Lung (tissue), 11 donors: ENCODE measurements at regions not wholly inside any gene's neighbourhood (a gene's known extent, or its start where the extent isn't known, plus 50 kb on each side); places are given as distances from the start of the nearest gene placed in this dataset.

Experiments used
- ATAC-seq: fragments of 200-7000 bp; cut with Tn5 transposase; one replicate; pipeline ENCODE4 v1.9.1; 2020; ENCODE audit warnings: moderate number of reproducible peaks; ENCODE audit not compliant: insufficient read depth, low FRiP score
- DNase-seq, 3 donors: peaks; one replicate each; pipeline ENCODE4 v3.0.0-alpha.2; 2013 to 2017
- H3K27ac ChIP-seq, 2 donors: one replicate each; pipeline ENCODE4 v1.5.1; 2013; ENCODE audit warnings: mild to moderate bottlenecking in 2 of 2, moderate library complexity in 2 of 2, control low read depth in 1 of 2, inconsistent platforms in 1 of 2, low read depth in 1 of 2, low read length in 1 of 2
- H3K27me3 ChIP-seq, 3 donors: one replicate each; pipeline ENCODE4 v1.5.1; 2013; ENCODE audit warnings: low read length in 2 of 3; ENCODE audit not compliant: control insufficient read depth in 3 of 3, insufficient read depth in 3 of 3
- H3K36me3 ChIP-seq, 4 donors: one replicate each; pipeline ENCODE4 v1.5.1; 2013; ENCODE audit warnings: low read length in 4 of 4, mild to moderate bottlenecking in 1 of 4, moderate library complexity in 1 of 4; ENCODE audit not compliant: control insufficient read depth in 4 of 4, insufficient read depth in 4 of 4
- H3K4me1 ChIP-seq, 5 donors: one replicate each; pipeline ENCODE4 v1.5.1; 2013; ENCODE audit warnings: low read length in 5 of 5, mild to moderate bottlenecking in 2 of 5, moderate library complexity in 1 of 5; ENCODE audit not compliant: control insufficient read depth in 5 of 5, insufficient read depth in 5 of 5
- H3K4me3 ChIP-seq: one replicate; pipeline ENCODE4 v1.5.1; 2013; ENCODE audit warnings: mild to moderate bottlenecking, control low read depth, moderate library complexity
- H3K9ac ChIP-seq, 2 donors: one replicate each; pipeline ENCODE4 v1.5.1; 2013; ENCODE audit warnings: low read length in 2 of 2, control low read depth in 1 of 2; ENCODE audit not compliant: insufficient read depth in 1 of 2
- H3K9me3 ChIP-seq, 4 donors: one replicate each; pipeline ENCODE4 v1.5.1; 2013; ENCODE audit warnings: low read length in 3 of 4, mild to moderate bottlenecking in 1 of 4, moderate library complexity in 1 of 4; ENCODE audit not compliant: control insufficient read depth in 4 of 4, insufficient read depth in 3 of 4
- WGBS, 2 donors: extraction: QIAGEN DNeasy Blood & Tissue Kit; methylation state at CpG; one replicate each; pipeline ENCODE4 v1.1.7; 2013; 5-methylcytosine and 5-hydroxymethylcytosine counted together
- TF ChIP-seq, protein P1 (sequence below): IDR thresholded peaks from 2 replicates; pipeline ENCODE4 v1.5.1; 2012; ENCODE audit warnings: mild to moderate bottlenecking; ENCODE audit errors: control extremely low read depth, extremely low read depth
- donor health status: control.
- donor health status: control.
- donor health status: Bipolar disorder and iron deficiency.
- donor health status: healthy.
- donor health status: DM: yes; HTN: yes; CAD: no.

- no peaks in the 10 kb centered on the region for H3K36me3 ChIP-seq
- WGBS, 2 donors: 85 to 86% methylated on average over 8 of the region's 8 CpGs
- H3K9me3 ChIP-seq: peaks cover 0 to 3% (median under 1%) of the 10 kb centered on the region in 4 donors
- TF ChIP-seq, protein P1, sequence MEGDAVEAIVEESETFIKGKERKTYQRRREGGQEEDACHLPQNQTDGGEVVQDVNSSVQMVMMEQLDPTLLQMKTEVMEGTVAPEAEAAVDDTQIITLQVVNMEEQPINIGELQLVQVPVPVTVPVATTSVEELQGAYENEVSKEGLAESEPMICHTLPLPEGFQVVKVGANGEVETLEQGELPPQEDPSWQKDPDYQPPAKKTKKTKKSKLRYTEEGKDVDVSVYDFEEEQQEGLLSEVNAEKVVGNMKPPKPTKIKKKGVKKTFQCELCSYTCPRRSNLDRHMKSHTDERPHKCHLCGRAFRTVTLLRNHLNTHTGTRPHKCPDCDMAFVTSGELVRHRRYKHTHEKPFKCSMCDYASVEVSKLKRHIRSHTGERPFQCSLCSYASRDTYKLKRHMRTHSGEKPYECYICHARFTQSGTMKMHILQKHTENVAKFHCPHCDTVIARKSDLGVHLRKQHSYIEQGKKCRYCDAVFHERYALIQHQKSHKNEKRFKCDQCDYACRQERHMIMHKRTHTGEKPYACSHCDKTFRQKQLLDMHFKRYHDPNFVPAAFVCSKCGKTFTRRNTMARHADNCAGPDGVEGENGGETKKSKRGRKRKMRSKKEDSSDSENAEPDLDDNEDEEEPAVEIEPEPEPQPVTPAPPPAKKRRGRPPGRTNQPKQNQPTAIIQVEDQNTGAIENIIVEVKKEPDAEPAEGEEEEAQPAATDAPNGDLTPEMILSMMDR: no peak
- ATAC-seq: no peak
- H3K4me3 ChIP-seq: no peak overlapping the region
- H3K27ac ChIP-seq: no peak overlapping the region
- no peaks in the 10 kb centered on the region for H3K27me3 ChIP-seq
- peaks cover 0 to 8% (median 0%) of the 10 kb centered on the region in 5 donors for H3K4me1 ChIP-seq
- no peak for DNase-seq
- H3K9ac ChIP-seq: no peak overlapping the region
These were observed 192.8 kb upstream of the AKR1E2 start for GRCh38 chr10:4633186-4633585.

DNA sequence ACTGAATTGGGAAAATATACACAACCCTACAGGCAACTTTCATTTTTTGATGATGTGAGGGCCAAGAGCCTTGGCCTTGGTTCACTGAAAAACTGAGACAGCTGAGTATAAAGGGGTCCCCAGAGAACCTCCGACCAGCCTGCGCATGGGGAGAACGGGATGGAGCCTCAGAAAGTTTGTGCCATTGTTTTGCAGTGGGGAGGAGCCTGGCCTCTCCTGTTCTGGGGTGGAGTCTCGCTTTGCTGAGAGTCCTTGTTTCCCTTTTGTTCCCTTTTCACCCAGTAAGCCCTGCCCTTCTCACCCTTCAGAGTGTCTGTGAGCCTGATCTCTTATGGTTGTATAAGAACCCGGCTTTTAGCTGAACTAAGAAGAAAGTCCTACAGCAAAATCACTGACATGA lies 193.2 kb upstream of the AKR1E2 start:
- no peak overlapping the region for H3K9ac ChIP-seq
- no peaks in the 10 kb centered on the region for H3K27me3 ChIP-seq
- no peak overlapping the region for H3K4me3 ChIP-seq
- 94% methylated on average over 5 of the region's 5 CpGs for WGBS, 2 donors
- no peak overlapping the region for H3K27ac ChIP-seq
- H3K36me3 ChIP-seq: no peaks in the 10 kb centered on the region
- peaks cover 0 to 4% (median 0%) of the 10 kb centered on the region in 5 donors for H3K4me1 ChIP-seq
- H3K9me3 ChIP-seq: peaks cover 0 to 5% (median 2%) of the 10 kb centered on the region in 4 donors
- DNase-seq (no peak), ATAC-seq (no peak)
- TF ChIP-seq, protein P1: no peak

GRCh38 chr10:4626919-4627318 lies 199.1 kb upstream of the AKR1E2 start:
- TF ChIP-seq, protein P1: no peak
- no peak overlapping the region for H3K4me3 ChIP-seq
- ATAC-seq (no peak), DNase-seq (no peak)
- H3K9me3 ChIP-seq: peaks cover 0 to 10% (median 2%) of the 10 kb centered on the region in 4 donors
- H3K4me1 ChIP-seq: no peaks in the 10 kb centered on the region
- no peaks in the 10 kb centered on the region for H3K27me3 ChIP-seq
- WGBS, 2 donors: 93 to 94% methylated on average over 3 of the region's 3 CpGs
- H3K9ac ChIP-seq: no peak overlapping the region
- no peaks in the 10 kb centered on the region for H3K36me3 ChIP-seq
- no peak overlapping the region for H3K27ac ChIP-seq

GRCh38 chr10:4623757-4624420 lies 202.1 kb upstream of the AKR1E2 start:
- no peak for DNase-seq
- no peak overlapping the region for H3K27ac ChIP-seq
- 77 to 85% methylated on average over 1 of the region's 1 CpG for WGBS, 2 donors
- H3K4me1 ChIP-seq: no peaks in the 10 kb centered on the region
- no peaks in the 10 kb centered on the region for H3K36me3 ChIP-seq
- no peak overlapping the region for H3K9ac ChIP-seq
- no peaks in the 10 kb centered on the region for H3K27me3 ChIP-seq
- no peak for ATAC-seq
- TF ChIP-seq, protein P1: no peak
- H3K4me3 ChIP-seq: no peak overlapping the region
- H3K9me3 ChIP-seq: peaks cover 0 to 10% (median 2%) of the 10 kb centered on the region in 4 donors
